HFF-Myc (cell line): ENCODE measurements at regions not wholly inside any gene's neighbourhood (a gene's known extent, or its start where the extent isn't known, plus 50 kb on each side); places are given as distances from the start of the nearest gene placed in this dataset.

Experiments used
- DNase-seq: peaks from one replicate; pipeline ENCODE4 v3.0.0-alpha.2; 2011; ENCODE audit warnings: low read depth; ENCODE audit errors: extremely low read depth
- H3K4me3 ChIP-seq: replicated peaks from 2 replicates; pipeline ENCODE4 v1.5.1; 2011; ENCODE audit warnings: low read depth, mild to moderate bottlenecking, control low read depth, low read length
- TF ChIP-seq, protein P1 (sequence below): IDR thresholded peaks from 2 replicates; pipeline ENCODE4 v1.5.1; 2012; ENCODE audit warnings: mild to moderate bottlenecking, low read depth, low read length, control low read depth; ENCODE audit errors: missing control alignments

DNA sequence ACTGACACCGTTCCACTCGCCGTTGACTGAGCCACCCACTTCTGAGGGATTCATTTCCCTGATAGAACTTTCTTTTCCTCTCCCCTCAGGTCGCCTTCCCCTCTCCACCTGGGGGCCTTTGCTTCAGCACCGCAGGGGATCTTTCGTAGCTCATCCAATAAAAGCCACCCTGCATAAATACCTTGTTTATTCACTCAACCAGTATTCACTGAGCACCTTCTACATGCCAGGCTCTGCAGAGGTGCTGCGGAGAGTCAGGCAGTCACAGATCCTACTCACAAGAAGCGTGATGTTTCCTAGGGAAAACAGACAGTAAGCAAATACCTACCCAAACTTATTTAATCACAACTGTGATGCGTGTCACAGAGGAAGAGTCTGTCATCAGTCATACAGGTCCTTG lies 127.7 kb downstream of the TEX36 start:
- no peak for DNase-seq

DNA sequence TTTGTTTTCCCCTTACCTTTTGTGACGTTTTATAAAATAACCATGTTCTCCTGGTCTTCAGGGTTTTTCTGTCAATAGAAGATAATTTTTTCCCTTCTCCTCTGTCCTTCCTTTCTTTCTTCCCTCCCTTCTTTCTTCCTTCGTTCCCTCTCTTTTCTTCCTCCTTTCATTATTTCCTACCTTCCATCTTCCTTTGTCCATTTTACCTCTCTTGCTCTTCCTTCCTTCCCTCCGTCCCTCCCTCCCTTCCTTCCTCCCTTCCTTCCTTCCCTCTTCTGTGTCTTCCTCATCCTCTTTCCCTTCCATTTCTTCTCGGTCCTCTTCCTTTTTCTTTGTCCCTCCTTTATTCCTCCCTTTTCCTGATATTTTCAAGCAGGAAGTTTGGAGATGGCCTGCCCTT lies 128.2 kb downstream of the TEX36 start:
- TF ChIP-seq, protein P1, sequence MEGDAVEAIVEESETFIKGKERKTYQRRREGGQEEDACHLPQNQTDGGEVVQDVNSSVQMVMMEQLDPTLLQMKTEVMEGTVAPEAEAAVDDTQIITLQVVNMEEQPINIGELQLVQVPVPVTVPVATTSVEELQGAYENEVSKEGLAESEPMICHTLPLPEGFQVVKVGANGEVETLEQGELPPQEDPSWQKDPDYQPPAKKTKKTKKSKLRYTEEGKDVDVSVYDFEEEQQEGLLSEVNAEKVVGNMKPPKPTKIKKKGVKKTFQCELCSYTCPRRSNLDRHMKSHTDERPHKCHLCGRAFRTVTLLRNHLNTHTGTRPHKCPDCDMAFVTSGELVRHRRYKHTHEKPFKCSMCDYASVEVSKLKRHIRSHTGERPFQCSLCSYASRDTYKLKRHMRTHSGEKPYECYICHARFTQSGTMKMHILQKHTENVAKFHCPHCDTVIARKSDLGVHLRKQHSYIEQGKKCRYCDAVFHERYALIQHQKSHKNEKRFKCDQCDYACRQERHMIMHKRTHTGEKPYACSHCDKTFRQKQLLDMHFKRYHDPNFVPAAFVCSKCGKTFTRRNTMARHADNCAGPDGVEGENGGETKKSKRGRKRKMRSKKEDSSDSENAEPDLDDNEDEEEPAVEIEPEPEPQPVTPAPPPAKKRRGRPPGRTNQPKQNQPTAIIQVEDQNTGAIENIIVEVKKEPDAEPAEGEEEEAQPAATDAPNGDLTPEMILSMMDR: no peak

More for the DNA sequence above, 127.7 kb downstream of the TEX36 start:
- H3K4me3 ChIP-seq: no peak overlapping the region
- TF ChIP-seq, protein P1: no peak

DNA sequence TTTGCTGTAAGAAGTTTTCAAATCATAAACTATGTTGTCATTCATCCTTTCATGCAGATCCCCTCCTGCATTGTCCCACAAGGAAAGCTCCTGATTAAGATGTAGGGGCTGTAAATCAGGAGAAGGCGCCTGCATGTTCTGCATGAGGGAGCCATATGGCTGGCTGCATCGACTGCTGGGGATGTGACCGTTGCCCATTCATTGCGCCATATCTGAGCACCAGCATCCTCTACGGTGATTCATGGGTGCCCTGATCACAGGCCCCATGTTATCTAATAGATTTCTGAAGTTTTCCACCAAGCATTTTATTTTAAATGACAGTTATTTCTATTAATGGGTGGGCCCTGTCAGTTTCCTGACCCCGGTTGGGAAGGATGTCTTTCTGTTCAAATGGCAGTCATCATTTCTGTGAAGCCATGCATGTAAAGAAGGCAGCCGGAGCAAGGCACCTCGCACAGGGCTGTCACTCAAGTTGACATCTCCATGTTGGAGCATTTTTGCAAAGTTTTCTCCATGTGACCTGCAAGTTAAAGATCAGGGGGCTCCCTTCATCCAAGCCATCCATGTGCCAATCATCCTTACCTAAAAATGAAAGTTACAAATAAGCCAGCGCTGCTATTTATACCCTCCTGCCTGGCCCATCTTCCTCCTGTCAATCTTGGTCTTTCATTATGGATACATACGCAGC lies 128.8 kb downstream of the TEX36 start:
- DNase-seq: no peak
- TF ChIP-seq, protein P1: no peak
- H3K4me3 ChIP-seq: no peak overlapping the region

More for the DNA sequence above, 128.2 kb downstream of the TEX36 start:
- no peak for DNase-seq
- no peak overlapping the region for H3K4me3 ChIP-seq

DNA sequence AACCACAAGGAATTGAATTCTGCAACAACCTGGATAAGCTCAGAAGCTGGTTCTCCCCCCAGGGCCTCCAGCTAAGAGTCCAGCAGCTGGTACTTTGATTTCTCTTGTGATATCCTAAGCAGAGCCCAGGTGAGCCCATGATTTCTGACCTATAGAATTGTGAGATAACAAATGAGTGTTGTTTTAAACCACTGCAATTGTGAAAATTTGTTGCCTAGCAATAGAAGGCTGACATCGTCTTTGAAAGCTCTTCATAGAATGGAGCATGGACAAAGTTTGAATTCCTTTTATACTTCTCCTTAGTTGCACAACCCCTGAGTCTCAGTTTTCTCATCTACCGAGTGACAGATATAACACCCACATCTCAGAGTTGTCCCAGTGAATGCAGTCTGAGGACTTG lies 129.9 kb downstream of the TEX36 start:
- DNase-seq: no peak
- no peak overlapping the region for H3K4me3 ChIP-seq
- TF ChIP-seq, protein P1: no peak

DNA sequence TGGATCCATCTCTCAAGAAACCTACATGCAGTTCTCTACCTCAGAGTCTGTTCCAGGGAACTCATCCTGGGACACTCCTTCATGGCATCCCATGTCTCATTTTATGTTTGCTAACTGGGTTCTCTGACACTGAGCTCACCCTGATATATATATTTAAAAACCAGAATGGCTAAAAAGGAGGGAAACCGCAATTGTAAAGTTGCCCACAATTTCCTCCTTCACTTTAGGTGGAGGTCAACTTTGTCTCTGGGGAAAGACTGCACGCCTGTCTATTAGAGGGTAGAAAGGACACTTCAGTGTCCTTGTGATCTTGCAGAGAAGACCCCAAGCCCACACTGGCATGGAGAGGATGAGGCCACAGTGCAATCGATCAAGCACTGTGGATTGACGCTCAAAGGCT lies 131.7 kb downstream of the TEX36 start:
- no peak overlapping the region for H3K4me3 ChIP-seq
- DNase-seq: no peak
- TF ChIP-seq, protein P1: no peak

DNA sequence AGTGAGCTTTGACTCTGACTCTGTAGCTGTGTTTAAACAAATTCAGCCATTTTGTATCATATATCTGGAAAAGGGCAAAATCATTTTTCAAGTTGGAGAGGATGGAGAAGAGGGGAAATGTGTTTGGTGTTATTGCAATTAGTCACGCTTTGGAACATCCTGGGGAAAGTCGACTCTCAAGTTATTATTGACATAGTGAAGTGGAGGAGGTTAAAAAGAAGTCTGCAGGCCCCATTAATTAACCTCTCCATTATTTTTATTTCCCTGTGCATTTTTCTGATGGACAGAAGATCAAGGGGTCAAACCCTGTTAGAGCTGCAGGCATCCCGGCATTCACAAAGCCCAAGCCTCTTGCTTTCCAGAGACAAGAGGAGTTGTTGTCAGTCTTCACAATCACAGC lies 132.6 kb downstream of the TEX36 start:
- DNase-seq: peak; percentile 6
- no peak overlapping the region for H3K4me3 ChIP-seq
- TF ChIP-seq, protein P1: no peak

DNA sequence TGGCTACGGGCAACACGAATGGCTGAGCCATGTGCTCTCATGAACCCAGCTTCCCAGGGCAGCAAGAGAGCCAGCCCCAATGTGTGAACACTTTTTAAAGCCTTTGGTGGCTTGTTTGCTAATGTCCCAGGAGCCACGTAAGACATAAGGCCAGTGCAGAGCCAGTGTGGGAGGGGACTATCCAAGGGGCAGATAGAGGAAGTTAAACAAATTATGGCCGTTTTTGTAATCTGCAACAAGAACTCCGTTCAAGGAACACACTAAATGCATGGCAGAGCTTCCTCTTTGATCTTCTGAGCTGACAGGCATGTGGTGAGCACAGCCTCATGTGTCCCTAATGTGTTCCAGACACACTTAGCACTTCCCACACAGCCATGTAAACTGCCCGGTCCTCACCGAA lies 133.3 kb downstream of the TEX36 start:
- no peak overlapping the region for H3K4me3 ChIP-seq
- TF ChIP-seq, protein P1: no peak
- no peak for DNase-seq
